HG02870 (cell line): ENCODE measurements at regions not wholly inside any gene's neighbourhood (a gene's known extent, or its start where the extent isn't known, plus 50 kb on each side); places are given as distances from the start of the nearest gene placed in this dataset.

Experiments used
- ATAC-seq: cut with Tn5 transposase; IDR thresholded peaks from one replicate; pipeline ENCODE4 v1.9.1; 2021; ENCODE audit warnings: mild to moderate bottlenecking, moderate library complexity; ENCODE audit not compliant: unreplicated experiment

- no peak for ATAC-seq
These were observed 401.6 kb downstream of the GPD2 start for GRCh38 chr2:156837635-156838370.

DNA sequence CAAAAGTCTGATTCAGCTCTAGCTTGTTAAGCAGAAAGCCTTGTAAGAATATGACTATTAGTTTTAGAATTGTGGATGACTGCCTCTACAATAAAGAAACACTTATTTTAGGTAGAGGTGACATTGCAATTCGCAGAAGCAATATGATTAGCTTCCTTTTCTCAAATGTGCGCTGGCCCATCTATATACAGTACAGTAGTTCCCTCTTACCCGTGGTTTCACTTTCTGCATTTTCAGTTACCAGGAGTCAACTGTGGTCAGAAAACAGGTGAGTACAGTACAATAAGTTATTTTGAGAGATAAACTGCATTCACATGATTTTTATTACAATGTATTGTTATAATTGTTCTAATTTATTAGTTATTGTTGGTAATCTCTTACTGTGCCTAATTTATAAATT is 405.1 kb downstream of the GPD2 start:
- ATAC-seq, result peak; percentile 67

DNA sequence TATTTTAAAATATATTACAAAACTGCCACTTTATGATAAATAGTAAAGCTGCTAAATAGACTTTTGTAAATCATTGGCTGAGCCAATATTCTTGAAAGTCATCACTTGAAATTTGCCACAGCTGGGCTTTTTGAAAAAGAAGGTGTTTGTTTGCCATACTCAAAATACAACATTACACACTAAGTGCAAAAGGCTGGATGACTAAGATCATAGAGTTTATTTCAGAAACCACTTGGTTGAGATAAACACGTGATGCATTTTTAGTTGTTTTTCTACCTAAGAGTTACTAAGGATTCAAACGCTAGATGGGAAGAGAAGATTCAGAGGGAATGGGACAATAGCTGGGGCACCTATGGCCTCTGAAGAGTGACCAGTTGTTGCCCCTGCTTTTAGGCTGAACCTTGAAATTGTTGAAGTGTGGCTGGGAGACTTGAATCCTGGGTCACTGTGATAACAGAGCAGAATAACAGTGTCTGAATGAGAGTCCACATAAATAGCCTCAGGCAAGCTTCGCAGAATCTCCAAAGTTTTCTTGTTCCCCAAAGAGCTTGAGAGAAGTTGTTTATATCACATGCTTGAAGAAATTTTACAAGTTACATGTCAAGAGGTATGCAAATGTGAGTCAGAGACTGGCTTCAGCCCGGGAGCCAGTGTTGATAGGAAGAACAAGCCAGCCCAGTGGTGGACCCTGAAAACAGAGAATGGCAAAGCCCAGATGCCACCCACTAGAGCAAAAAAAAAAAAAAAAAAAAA is 409.8 kb downstream of the GPD2 start:
- ATAC-seq, result no peak

DNA sequence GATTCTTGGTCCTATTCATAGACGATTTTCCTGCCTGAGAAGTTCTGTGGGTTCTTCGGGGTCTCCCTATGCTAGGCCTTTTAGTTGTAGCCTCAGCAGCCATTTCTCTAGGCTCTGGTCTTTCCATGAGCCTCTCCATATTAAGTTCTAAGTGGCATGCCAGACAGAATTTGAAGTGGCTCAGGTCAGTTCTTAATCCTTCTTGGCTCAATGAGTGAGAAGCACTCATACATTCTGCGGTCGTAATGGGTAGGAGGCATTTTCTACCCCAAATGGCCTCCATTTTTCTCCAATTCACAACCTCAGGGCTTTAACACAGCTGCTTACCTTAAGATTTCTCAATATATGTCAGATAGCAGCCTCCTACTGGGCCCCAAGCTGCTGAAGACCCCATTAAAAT is 405.3 kb upstream of the GALNT5 start:
- ATAC-seq, result no peak

DNA sequence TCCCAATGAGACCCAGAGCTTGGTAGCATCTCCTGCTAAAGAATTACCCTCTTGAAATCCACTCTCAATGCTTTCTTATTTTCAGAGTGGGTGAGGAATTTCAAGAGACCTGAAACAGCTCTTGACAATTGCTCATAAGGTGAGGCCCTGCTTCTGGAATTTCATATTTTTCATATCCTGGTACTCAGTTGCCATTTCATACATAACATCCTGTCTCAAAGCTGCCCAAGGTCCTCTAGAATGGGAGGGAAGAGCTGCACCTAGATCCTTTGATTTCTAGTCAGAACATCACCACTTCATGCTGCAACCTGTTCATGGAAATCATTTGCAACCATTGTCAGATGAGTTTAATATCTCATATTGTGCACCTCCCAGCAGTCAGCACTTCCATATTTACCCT is 404.8 kb upstream of the GALNT5 start:
- ATAC-seq, result no peak

GRCh38 chr2:156864325-156864724 is 393.2 kb upstream of the GALNT5 start:
- ATAC-seq, result no peak

- no peak for ATAC-seq
These were observed 392.8 kb upstream of the GALNT5 start for GRCh38 chr2:156864753-156865152.

DNA sequence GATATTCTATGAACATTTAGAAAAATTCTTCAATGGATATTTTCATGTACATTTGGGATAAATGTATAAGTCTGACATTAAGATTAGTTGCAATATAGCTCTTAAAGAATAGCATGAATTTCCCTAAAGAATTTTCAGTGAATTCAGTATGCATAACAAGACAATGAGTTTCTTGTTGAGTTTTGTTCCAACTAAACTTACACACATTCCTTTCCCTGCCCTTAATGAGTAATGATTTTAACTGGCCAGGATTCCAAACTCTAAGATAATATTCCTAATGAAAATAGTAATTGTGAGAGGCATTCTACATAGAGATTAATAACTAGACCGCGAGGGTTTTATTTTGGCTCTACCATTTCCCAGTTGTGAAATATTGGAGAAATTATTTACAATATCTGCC is 390.3 kb upstream of the GALNT5 start:
- no peak for ATAC-seq

GRCh38 chr2:156874707-156875106 is 382.8 kb upstream of the GALNT5 start:
- ATAC-seq, result no peak

DNA sequence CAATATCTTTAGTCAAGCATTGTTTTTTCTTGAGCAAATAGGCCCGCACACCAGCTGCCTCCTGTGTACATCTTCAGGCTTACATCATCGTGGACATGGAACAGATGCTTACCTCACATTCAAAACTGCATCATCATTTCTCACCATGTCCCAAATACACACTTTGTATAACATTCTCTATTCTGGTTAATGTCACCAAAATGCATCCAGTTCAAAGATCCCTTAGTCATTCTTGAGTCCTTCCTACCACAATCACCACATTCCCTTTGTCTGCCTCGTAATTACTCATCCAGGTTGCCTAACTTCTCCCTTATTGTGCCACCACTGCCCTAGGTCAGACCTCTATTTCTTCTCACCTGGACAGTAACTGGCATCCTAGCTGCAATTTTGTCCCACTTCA is 373.7 kb upstream of the GALNT5 start:
- no peak for ATAC-seq

DNA sequence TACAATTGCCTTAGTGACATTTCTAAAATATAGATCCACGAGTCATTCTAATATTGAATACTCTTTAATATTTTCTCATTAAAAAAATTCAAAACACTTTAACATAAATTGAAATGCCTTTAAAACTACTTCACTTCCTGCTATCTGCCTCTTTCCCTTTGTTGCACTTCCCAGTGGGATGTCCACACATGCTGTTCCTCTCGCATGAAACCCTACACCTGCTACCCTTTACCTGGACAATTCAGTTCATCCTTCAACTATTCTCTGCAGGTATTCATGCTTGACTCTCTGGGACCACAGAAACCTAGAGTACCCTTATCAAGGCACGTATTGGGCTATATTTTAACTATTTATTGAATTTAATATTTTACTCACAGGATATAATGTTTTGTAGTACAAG is 373.3 kb upstream of the GALNT5 start:
- no peak for ATAC-seq

DNA sequence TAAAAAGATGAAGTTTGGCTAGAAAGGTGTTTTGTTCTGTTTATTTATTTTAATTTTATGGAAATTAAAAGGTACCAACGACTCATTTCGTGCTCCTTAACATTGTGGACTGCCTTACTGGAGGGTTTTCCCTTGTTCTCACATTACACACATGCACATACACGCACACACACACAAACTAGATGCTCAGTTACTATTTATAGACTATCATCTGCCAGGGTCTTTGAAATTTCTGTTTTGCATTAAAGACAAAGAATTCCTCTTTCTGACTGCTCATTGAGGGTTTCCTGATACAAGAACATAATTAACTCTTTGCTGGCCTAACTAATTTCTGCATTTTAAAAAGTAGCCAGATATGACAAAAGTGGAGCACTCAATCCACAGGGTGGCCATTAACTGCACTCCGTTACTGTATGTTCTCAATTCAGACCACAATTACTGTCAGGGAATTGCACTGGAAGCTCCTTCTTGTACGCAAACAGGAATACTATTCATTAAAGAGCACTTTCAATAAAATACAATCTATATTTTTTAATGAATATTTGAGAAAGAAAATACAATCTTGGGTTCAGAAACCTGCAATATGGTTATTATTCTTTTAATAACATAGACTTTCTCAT is 366.9 kb upstream of the GALNT5 start:
- ATAC-seq, result no peak

DNA sequence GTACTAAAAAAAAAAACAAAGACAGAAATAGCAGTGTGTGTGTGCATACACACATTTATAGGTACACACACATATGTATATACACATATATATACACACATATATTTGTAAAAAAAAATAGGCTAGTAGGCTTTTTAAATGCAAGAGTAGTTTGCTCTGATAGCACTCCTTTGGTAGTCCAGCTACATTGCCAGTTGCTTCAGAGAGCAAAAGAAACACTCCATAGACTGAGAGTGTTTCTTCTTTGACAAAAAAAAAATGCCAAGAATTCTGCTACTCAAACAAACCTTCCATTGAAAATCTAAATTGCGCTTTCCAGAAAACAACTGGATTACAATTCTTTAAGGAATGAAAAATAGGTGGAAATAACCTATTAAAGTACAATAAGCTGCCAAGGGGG is 365.9 kb upstream of the GALNT5 start:
- no peak for ATAC-seq

DNA sequence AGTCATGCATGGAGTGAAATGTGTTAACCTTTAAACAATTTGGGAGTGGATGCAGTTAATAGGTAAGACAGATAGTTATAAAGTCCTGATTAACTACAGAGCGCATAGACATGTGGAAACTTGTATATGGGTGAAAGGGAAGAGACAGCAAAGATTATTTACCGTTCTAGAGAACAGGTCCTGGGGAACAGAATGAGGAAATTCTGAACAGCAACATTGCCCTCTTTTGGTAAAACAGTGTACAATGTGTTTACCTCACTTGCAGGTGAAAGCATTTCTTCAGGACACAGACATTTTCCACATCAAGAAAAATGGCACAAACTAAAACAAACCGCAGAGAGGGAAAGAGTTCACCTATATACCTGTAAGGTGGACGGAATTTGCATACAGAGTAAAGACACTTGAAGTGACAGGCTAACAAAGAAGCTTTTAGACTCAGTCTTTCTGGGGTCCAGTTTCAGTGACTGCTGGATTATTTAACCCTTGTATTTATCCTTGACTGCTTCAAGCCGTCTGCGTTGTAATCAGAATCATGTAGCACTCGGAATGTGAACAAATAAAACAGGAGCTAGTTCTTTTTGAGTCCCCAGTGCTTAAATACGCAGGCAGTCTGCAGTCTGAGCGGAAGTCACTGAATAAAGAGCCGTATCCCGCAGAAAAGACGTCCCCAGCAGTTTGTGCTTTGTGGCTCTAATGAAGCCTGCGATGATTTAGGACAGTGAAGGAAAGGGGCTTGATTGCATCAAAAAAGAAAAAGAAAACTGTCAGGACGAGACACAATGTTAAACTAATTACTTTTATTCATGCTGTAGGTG is 364.8 kb upstream of the GALNT5 start:
- ATAC-seq, result peak; percentile 35

- peak; percentile 98 for ATAC-seq
These were observed 361.2 kb upstream of the GALNT5 start for GRCh38 chr2:156896294-156896693.

DNA sequence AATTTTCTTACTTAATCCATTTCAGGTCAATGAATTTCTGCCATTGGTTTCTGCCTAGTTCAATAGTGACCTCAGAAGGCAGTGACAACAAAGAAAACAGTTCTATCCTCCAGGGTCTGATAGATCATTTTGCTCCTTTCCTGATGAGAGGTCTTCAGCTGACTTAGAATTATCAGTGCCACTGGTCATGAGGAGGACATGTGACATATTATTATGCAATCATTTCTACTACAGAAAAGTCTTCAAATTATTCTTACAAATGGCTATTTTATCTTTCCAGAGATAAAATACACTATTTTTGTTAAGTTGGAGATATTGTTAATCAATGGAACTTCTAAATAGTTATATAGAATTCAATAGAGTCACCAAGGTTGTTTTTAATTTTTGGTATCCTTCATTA is 360.0 kb upstream of the GALNT5 start:
- ATAC-seq, result no peak

DNA sequence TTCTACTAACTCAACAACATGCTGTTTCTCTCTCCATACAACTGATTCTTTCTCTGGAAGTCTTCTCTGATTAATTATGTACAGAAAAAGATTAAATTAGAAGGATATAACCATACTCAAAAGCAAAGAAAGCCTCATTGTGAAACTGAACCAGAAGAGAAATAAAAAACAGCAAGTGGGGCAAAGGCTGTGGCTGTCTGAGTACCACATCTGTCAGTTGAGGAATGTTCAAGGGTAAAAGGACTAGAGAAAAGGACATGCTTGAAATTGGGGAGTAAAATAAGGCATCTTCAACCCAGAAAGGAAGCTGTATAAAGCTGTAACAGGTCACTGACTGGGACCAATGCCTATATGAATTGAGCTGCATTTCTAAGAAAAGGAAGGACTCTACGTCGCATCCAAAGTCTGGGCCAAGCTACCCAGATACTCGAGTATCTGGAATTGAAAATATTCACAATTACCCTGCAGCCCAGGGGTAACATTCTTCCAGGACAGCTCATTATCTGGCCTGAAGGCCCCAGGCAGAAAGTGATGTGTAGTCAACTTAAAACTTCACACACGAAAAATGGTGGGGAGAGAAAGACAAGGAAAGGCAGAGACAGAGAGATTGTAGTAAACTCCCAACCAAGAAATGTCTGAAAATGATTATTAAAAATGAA is 356.0 kb upstream of the GALNT5 start:
- ATAC-seq, result no peak

DNA sequence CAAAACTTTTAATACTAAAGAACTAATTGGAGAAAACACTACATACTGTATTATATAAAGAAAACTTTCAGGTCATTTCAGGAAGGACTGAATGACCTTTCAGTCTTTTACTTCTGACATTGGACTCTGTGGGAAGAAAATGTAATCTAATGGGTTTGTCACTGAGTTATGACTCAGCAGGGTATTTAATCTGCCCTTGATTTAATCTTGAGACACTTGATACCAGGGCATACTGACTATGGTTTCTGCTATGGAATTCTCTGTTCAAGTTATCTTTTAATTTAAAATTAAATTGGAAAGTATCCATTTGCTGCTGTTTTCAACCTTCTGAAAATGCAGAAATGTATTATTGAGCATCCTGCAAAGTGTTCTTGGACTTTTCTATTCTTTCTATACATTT is 354.2 kb upstream of the GALNT5 start:
- no peak for ATAC-seq

DNA sequence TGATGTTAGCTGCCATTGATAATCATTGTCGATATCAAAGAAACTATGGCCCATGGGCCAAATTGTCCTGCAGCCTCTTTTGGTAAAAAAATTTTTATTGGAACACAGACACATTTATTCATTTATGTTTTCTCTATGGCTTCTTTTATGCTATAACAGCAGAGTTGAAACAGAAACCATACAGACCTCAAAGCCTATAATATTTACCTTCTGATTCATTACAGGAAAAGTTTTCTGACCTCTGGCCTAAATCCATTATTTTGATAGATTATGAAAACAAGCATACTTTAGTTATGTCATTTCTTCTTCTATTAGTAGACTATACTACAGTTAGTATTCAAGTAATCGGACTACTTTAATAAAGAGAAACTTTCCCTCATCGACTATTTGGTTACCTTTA is 349.7 kb upstream of the GALNT5 start:
- ATAC-seq, result peak; percentile 61

DNA sequence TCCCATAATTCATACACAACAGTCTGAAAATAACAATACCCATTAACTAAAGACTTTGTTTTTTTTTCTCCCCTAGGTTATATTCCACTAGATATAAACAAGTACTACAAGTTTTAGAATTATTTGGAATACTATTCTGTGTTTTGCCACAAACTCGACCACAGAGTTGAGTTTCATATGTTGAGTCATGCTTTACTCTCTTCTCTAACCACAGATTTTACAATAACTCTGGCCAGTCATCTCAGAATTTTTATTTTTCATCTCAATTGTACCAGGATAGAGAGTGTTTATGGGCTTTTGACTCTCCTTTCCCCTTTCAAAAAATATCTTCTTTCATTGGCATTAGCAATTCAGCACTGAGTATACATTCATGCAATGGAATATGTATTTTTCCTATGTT is 348.7 kb upstream of the GALNT5 start:
- peak; percentile 86 for ATAC-seq

- ATAC-seq, result no peak
These were observed 347.5 kb upstream of the GALNT5 start for GRCh38 chr2:156909983-156910382.
